Spleen (tissue), 7 donors: ENCODE measurements at regions not wholly inside any gene's neighbourhood (a gene's known extent, or its start where the extent isn't known, plus 50 kb on each side); places are given as distances from the start of the nearest gene placed in this dataset.

ENCODE experiments used
- POLR2A ChIP-seq, 3 donors: fragments of 450-650 bp; IDR thresholded peaks; one replicate each; pipeline ENCODE4 v1.5.1; 2017; ENCODE audit warnings: antibody characterized with exemption in 3 of 3, mild to moderate bottlenecking in 1 of 3
- TF ChIP-seq, protein P1 (sequence below), 11 experiments: fragments of 200-600 bp in 7 of 11; fragments of 450-650 bp in 4 of 11; sonication (generic) in 4 of 11; IDR thresholded peaks in 8 of 11; conservative IDR thresholded peaks in 3 of 11; 1 replicate in 7 of 11; 2 replicates in 4 of 11; pipeline versions ENCODE4 v1.4.0 to v1.8.0; 2016 to 2021; ENCODE audit warnings: antibody characterized with exemption in 11 of 11, inconsistent platforms in 4 of 11, mild to moderate bottlenecking in 1 of 11
- donor health status: DM: no; HTN: no; CAD: no; lungs with moderate emphysema.
- donor health status: DM: no; HTN: no; CAD: no.
- donor health status: DM: no; HTN: no; CAD: no.

DNA sequence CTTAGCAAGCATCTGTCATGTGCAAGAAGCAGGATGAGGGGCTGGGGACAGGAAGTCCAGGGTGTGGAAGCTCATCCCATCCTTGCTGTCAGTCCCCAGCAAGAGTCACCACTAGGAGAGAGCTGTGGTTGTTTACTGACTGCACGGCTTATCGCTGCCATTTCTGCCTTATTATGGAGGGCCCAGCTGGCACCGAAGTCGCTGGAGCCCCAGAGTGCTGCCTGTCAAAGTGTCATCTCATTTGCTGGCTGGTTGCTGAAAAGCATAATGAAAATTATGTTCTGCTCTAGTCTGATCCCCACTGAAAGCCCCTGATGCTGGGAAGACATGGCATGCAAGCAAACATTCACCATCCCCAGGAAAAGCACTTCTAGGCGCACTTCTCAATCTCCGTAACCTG is 642.7 kb downstream of the NPHP4 start:
- TF ChIP-seq, protein P1, sequence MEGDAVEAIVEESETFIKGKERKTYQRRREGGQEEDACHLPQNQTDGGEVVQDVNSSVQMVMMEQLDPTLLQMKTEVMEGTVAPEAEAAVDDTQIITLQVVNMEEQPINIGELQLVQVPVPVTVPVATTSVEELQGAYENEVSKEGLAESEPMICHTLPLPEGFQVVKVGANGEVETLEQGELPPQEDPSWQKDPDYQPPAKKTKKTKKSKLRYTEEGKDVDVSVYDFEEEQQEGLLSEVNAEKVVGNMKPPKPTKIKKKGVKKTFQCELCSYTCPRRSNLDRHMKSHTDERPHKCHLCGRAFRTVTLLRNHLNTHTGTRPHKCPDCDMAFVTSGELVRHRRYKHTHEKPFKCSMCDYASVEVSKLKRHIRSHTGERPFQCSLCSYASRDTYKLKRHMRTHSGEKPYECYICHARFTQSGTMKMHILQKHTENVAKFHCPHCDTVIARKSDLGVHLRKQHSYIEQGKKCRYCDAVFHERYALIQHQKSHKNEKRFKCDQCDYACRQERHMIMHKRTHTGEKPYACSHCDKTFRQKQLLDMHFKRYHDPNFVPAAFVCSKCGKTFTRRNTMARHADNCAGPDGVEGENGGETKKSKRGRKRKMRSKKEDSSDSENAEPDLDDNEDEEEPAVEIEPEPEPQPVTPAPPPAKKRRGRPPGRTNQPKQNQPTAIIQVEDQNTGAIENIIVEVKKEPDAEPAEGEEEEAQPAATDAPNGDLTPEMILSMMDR (IDR thresholded peaks at IDR 0.05 in 8 of 11, conservative IDR thresholded peaks at IDR 0.05 in 3 of 11): no peak
- no peak for TF ChIP-seq POLR2A (IDR thresholded peaks at IDR 0.05)
